ENCODE measurements at regions not wholly inside any gene's neighbourhood (a gene's known extent, or its start where the extent isn't known, plus 50 kb on each side); places are given as distances from the start of the nearest gene placed in this dataset.
"Not testable (repeated sequence)": the region's sequence is repeated elsewhere in the genome, so short reads cannot be mapped to it uniquely, and the experiment has no call there.

DNA sequence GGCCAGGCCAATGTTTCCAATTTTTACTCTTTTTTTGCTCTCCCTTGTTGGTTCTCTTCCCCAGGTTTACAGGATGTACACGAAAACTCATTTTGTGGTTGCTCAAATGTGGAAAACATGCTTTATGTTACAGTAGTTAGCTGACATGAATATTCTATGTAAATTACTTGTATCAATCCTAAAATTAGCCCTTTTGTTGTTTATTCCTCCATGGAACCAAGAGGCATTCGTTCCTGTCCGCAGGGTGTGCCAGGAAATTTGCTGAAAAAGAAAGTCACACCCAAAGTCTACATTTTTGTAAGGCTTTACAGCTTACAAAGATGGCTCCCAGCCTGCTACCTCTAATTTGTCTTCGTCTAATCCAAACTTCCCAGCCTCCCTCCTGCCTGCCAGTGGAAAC is 652.3 kb downstream of the ETS1 start:
- no peak for DNase-seq

DNA sequence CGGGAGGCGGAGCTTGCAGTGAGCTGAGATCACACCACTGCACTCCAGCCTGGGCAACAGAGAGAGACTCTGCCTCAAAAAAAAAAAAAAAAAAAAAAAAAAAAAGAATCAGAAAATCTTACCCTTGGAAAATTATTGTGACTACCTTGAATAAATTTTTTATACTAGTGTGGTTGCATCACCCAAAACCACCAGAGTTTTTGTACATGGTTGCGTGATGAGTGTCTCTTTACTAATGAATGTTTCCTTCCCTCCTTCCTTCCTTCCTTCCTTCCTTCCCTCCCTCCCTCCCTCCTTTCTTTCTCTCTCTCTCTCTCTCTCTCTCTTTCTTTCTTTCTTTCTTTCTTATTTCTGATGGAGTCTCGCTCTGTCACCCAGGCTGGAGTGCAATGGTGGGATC is 653.4 kb downstream of the ETS1 start:
- DNase-seq, result not testable (repeated sequence)

DNA sequence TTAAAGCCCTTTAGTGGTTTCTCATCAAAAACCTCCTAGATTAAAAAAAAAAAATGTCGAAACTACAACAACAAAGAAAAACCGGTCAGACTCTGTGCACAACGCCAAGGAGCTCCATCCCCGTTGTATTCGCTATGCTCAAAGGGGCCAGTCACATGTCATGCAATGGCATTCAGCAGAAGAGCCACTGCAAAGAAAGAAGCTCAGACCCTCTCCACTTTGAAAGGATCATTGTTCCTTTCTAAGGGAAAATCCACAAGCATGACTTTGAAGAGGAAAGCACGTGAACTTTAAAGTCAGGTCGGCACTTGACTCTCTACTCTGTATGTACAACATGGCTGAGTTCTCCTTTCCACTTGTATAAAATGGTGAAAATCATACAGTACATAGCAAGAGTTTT is 655.6 kb downstream of the ETS1 start:
- no peak for DNase-seq

DNA sequence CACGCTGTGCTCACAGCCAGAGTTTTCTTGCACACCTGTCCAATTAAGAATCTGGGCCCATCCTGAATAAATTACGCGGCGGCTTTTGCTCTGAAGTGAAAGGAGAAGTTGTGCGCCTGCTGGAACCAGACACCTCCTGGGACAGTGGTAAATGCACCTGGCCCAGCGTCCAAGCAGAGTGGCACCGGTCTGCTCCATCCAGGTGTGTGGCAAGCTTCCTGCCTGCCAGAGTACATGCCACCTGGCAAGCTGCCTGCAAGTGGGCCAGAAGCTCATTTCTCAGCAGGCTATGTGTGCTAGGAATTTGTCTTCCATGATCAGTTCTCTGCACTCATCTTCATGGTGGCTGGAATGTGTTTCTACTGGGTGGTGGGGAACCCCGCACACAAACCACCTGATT is 660.6 kb downstream of the ETS1 start:
- no peak for DNase-seq

DNA sequence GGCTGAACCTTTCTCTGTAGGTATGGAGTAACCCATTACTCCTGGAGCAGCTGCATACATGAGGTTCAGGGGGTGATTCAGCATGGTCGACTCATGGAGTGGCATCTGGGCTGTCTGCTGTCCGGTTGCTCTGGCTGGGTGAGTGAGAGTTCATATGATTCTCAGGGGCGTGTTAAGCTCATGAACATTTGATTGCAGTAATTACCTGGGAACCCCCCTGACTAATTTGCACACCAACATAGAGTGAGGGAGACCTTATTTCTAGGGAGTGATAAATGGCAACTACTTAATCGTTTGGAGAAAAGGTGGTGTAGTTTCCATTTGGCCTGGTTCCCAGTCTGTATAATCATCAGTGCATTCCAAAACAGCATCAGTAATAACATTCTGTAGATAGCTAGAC is 661.9 kb downstream of the ETS1 start:
- no peak for DNase-seq

DNA sequence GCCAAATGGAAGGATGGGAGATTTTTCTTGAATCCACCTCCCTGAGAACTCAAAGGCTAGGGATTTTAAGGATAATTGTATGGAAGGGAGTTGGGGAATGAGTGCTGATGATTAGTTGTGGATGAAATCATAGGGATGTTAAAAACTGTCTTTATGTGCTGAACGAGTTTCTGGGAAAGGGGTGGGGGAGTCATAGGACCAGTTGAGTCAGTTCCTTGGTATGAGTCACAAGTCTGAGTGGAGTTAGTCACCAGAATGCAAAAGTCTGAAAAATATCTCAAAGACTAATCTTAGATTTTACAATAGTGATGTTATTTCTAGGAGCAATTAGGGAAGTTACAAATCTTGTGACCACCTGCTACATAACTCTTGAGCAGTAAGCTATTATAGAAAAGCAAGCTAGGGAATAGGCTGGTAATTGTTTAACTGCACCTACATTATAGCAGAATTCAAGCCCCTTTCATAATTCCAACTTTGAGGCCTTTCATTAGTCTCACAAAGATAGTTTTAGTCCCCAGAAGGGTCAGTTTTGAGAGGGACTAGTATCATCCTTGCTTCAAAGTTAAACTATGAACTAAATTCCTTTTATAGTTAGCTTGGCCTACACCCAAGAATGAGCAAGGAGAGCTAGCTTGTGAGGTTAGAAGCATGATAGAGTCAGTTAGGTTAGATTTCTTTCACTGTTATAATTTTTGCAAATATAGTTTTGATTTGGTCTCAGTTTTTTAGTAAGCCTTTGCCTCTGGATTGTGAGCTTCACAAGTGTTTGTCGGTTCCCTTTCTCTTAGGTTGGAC is 668.0 kb downstream of the ETS1 start:
- no peak for DNase-seq

DNA sequence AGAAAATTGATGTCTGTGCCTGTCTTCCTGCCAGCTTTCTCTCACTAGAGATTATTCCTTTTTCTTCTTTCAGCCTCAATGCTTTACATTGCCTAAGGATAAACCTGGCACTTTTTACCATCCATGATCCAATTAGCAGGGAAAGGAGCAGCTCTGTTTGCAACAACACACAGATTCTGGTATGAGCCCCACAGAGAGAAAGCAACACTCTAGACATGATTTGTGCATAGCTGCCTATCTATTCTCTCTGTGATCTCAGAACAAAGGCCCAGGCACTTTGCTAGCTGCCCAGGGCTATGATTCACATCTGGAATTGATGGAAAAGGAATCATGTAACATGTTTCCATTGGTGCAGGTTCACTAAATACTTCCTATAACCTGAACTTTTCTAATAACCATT is 685.0 kb downstream of the ETS1 start:
- no peak for DNase-seq

DNA sequence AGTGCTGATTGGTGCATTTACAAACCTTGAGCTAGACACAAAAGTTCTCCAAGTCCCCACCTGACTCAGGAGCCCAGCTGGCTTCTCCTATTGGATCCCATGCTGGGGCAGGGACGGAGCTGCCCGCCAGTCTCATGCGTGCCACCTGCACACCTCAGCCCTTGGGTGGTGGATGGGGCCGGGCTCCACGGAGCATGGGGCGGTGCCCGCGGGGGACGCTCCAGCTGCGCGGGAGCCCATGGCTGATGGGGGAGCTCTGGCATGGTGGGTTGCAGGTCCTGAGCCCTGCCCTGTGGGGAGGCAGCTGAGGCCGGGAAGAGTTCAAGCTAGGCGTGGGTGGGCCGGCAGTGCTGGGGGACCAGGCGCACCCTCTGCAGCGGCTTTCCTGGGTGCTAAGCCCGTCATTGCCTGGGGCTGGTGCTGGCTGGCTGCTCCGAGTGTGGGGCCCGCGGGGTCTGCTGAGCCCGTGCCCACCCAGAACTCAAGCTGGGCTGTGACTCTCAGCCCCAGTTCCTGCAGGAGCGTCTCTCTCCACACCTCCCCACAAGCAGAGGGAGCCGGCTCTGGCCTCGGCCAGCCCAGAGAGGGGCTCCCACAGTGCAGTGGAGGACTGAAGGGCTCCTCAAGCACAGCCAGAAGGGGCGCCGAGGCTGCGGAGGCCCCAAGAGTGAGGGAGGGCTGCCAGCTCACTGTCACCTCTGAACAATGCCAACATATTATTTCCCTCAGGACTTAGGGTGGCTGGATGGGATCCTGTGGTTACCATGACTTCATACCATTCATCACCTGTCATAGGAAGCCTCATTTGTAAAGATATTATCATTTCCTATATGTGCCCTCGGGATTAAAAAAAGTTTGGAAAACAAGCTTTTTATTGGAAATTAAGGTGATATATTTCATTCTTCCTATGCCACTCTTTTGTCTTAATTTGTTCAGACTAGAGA is 688.7 kb downstream of the ETS1 start:
- no peak for DNase-seq

DNA sequence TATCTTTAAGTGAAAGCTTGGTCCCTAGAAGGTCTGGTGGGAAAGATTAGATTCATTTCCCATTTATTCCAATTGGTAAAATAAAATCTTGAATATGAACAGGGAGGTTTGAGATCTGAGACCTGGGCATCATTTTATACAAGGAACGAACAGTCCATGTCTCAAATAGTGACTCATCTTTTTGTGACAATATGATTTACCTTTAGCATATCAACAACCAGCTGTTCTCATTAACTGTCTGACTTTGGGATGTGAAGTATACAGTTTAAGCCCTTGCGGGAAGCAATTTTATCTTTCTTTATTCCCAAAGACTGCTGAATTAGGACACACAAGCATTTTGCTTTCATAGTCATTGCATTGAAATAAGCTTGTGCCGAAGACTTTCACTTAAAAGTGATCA is 691.6 kb downstream of the ETS1 start:
- DNase-seq, result no peak

DNA sequence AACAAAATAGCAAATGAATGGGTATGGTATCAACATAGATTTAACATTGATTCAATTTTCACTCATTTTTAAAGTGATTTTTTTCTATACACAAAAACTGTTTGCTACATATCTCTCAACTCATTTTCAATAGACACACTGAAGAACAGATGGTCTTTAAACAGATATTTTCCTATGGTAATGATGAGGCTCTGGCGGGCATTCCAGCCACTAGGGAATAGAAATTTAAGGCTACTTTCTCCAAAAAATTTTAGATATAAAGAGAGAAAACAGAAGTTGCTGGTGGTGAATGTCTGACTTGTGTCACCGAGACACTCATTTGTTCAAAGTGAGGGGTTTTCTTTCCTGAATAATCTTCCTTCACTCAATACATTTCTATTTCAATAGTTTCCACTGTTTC is 693.0 kb downstream of the ETS1 start:
- DNase-seq, result no peak

DNA sequence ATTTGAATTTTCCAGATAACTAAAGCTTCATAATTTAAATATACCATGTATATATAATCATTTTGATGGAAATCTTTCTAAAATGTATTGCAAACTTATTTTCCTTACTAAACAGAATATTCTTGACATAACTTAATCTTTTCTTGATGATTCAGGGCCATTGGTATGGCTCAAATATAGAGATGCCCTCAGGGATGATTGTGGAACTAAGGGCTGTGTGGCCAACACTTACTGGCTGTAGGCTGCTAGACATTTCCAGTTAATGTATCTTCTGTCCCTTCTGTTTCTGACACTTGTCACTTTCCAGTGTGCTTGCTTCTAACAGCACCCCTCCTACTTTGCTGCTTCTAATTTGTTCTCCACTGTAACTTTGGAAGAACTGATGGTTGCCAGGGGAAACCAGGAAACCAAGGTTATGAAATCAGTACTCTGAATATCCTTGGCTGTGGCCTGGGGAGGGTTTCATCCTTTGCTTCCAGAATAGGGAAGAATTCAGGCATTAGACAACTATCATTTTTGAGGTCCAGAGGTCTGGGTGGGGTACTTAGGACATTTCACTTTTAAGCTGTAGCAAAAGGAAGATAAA is 697.2 kb downstream of the ETS1 start:
- DNase-seq, result no peak

DNA sequence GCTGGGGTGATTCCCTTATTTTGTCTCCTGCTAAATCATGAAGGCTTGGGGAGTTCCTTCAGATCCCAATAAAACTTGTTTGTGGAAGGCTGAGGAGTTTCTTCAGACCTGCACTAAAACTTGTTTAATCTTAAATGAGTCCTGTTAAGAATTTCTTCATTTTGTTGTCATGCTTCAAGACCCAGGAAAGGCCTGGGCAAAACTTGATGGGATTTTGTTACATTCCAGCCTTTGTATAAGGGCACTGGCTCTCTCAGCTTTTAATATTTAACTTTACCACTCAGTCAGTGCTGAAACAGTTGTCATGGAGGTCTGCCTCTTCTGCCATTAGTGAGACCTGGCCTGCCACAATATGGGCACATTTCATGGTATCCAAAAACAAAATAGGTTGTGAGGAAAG is 699.0 kb downstream of the ETS1 start:
- DNase-seq, result peak; percentile 9

DNA sequence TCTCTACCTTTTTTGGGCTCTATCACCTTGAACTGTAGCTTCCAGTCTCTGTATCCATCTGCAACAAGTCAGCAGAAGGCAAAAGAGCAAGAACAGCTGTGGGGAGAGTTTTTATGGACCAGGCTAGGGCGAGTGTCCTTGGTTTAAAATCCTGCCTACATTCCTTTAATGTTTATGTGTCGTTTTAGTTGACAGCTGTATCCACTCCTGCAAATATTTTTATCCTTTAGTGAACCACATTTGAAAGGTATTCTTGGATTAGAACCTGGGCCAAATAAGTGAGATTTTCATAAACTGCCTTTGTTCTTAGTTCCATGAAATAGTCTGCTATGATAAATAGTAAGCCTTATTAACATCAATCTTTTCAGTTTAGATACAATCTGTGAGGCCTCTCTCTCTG is 712.2 kb downstream of the ETS1 start:
- peak; percentile 6 for DNase-seq

DNA sequence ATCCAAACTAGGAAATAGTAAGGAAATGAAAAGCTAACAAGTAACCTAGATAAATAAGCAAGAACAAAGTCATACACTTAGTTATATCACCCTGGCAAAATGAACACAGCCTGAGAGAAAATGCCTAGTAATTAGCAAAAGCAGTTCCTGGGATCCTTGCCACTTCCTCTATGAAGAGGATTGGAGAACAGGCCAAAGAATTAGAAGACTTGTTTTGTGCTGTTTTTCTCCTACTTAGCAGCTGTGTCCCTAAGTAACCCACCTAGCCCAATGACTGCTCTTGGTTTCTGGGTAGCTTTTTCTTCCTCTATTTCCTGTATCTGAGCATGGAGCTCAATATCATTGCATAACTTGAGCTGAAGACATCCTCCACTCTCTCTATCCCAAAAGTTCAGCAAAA is 713.9 kb downstream of the ETS1 start:
- no peak for DNase-seq

DNA sequence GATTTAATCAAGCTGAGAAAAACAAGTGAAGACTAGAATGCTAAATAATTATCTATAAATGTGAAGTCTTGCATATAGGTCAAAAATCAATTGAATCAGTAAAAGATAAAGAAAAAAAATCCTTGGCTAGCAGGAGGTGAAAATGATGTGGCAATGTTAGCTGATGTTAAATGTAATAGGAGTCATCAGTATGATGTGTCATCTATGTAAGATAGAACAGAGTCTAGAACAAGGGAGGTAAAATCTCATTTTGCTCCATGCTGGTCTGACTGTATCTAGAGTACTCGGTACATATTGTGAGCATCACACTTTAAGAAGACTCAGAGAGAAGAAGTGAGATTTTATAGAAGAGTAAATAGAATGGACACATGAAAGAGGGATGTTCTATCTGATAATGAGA is 721.2 kb downstream of the ETS1 start:
- no peak for DNase-seq

DNA sequence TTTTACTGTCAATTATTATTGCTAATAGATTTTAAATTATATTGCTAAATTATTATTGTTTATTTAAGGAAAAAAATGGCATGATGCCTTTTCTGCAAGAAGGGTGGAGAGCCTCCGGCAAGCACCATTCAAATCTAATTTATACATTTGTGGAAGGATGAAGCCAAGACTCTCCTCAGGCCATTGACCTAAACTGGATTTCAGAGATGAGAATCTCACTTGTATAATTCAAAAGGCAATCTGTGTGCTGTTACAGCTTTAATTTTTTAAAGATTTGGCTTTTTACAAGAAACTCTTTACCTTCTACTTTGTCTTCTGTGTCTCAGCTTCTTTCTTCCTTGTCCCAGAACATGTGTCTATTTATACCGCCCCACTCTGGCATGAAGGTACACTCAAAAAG is 722.5 kb downstream of the ETS1 start:
- no peak for DNase-seq

DNA sequence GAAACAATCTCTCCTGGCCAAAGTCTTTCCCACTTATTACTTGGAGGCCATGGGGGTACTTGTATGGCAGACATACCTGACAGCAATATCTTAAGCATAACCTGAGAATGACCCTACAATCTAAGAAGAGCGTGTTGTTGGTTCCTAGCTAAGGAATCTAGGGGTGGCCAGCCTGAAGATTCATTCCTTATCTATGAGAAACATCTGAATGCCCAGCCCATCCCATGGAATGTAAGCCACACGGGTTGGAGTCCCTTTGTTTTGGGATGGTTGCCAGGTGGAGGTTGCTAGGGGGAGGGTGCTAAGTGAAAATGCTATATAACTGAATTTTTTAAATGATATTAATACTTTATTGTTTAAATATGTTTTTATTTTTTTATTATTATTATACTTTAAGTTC is 725.0 kb downstream of the ETS1 start:
- DNase-seq, result no peak

DNA sequence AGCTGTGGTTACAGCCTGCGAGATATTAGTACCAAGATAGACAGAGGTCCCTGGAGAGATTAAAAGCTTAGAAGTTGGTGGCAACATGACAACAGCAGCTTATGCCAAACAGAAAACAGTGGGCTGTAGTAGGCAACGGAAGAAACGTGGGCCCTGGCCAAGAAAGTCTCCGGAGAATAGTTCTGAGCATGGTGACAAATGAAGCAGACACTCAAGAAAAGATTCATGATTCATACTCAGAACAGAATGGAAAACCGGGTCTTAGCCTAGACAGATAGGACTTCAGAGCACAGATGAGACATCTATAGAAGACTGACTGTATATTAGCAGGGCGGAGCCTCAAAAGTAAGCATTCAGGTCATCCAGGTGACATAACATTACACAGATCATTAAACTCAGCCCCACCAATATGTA is 727.4 kb downstream of the ETS1 start:
- DNase-seq, result no peak

DNA sequence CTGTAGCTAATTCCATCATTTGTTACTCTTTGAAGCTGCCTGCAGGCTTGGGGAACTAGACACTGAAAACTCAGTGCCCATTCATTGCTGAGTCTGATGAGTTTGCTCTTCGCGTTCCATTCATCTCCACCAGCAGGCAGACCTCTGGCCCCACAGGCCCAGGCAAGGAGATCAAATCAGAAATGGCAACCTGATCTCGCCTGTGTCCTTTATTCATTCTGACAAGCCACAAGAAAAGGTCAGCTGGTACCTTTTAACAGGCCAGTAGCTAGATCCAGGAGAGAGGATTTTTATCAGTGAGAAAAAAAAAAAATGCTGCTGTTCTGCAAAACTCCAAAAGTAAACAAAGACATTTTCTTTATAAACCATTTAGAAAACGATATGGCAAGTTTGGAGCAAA is 742.5 kb downstream of the ETS1 start:
- no peak for DNase-seq

DNA sequence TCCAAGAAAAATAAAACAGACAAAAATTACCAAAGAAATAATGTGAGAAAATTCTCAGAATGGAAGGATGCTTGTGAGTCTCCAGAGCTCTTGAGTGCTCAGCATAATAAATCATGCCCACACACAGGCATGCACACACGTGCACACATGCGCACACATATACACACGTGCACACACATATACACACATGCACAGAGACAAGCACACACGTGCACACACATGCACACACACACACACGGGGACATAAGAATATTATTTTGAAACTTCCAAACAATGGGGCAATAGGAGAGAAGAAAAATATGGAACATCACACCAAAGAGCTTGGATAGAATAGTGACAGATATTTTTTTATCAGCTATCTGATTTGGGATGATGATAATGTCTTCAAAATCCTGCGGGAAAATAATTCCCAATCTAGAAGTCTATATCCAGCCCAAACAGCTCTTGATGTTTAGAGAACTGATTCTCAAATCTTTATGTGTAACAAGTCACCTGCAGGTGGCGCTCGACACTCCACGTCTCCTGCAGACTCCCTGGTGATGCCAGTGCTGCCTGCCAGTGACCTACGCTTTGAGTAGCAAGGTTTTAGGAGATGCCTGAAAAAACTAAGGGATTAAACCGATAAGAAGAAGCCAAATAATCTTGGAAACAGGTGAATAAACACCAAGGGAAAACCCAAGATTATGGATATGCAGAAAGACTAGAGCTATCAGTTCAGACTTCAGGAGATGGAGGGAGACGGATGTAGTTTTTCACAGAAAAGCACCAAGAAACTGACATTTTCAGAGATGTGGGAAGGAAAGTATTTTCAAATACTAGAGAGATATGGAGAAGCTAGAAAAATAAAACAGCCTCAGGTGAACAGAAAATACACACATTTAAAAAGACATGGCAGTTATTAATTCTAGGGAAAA is 743.6 kb downstream of the ETS1 start:
- peak; percentile 12 for DNase-seq

DNA sequence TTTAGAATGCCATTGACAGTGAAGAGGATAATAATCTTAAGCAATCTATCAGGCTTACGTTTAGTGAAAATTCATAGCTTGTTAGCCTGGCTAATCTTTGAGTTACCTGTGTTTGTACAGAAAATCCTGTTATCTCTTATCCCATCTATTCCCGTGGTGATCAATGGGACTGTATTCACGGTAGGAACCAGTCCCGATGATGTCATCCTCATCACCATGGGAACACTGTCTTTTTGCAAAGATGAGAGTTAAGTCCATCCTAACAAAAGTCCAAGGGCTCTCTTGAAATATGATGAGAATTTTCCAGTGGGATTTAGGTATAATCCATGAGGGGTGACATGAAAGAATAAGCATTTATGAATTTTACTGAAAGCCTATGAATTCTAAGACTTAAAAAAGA is 762.2 kb downstream of the ETS1 start:
- DNase-seq, result no peak

DNA sequence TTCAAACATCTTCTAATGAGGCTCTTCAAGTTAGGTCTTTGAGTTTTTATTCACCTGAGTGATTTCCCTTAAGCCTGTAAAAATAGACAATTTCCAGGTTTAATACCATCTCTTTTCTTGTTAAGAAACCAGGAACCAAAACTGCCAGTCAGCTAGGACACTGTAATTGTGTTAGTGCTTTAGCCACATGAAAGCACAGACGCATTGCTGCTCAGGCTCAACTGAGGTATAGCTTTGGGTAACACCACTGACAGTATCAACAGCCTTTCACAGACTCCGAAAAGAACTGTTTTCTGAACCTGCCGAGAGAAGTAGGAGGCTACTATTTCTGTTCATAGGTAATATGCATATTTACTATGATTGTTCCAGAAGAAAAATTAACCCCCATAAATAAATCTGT is 768.7 kb downstream of the ETS1 start:
- DNase-seq, result no peak
